ENCODE measurements at regions not wholly inside any gene's neighbourhood (a gene's known extent, or its start where the extent isn't known, plus 50 kb on each side); places are given as distances from the start of the nearest gene placed in this dataset.

GRCh38 chr20:11249683-11250082, 575.9 kb upstream of the JAG1 start:
- intact Hi-C loops (cut with DNase I): no loop called here
- no peak for DNase-seq
- 81 to 90% methylated on average over 2 of the region's 2 CpGs for WGBS, 2 donors
- H3K27ac ChIP-seq: no peak overlapping the region
- no peak for TF ChIP-seq POLR2A (IDR thresholded peaks at IDR 0.05)
- no peaks in the 10 kb centered on the region for H3K4me1 ChIP-seq
- no peak overlapping the region for H3K4me3 ChIP-seq
- H3K27me3 ChIP-seq: no peaks in the 10 kb centered on the region
- no peaks in the 10 kb centered on the region for H3K36me3 ChIP-seq
- H3K9me3 ChIP-seq: peaks cover 0 to 3% (median 0%) of the 10 kb centered on the region in 3 donors

- WGBS, 2 donors: 75 to 92% methylated on average over 1 of the region's 1 CpG
- Histone ChIP-seq H3K27me3 (no peaks in the 10 kb centered on the region), H3K27ac (no peak overlapping the region), H3K4me1 (no peaks in the 10 kb centered on the region), H3K9me3 (peaks cover 0 to 3% (median 3%) of the 10 kb centered on the region in 3 donors), H3K4me3 (no peak overlapping the region), H3K36me3 (no peaks in the 10 kb centered on the region)
- DNase-seq: no peak
- intact Hi-C loops (cut with DNase I): no loop called here
- no peak for TF ChIP-seq CTCF (IDR thresholded peaks at IDR 0.05)
- TF ChIP-seq POLR2A (IDR thresholded peaks at IDR 0.05): no peak
Observed at GRCh38 chr20:11252447-11252846, 578.6 kb upstream of the JAG1 start.

GRCh38 chr20:11255455-11255854, 581.7 kb upstream of the JAG1 start:
- Histone ChIP-seq H3K36me3 (no peaks in the 10 kb centered on the region), H3K27ac (no peak overlapping the region), H3K27me3 (no peaks in the 10 kb centered on the region), H3K4me1 (no peaks in the 10 kb centered on the region), H3K9me3 (peaks cover 0 to 5% (median 3%) of the 10 kb centered on the region in 3 donors), H3K4me3 (no peak overlapping the region)
- WGBS, 2 donors: 80 to 100% methylated on average over 1 of the region's 1 CpG
- no peak for DNase-seq
- no peak for TF ChIP-seq CTCF (IDR thresholded peaks at IDR 0.05)
- no peak for TF ChIP-seq POLR2A (IDR thresholded peaks at IDR 0.05)
- intact Hi-C loops (cut with DNase I): no loop called here

GRCh38 chr20:11255860-11256259, 582.1 kb upstream of the JAG1 start:
- intact Hi-C loops (cut with DNase I): no loop called here
- H3K27ac ChIP-seq: no peak overlapping the region
- peaks cover 0 to 5% (median 3%) of the 10 kb centered on the region in 3 donors for H3K9me3 ChIP-seq
- DNase-seq: no peak
- H3K4me1 ChIP-seq: no peaks in the 10 kb centered on the region
- no peaks in the 10 kb centered on the region for H3K36me3 ChIP-seq
- no peak for TF ChIP-seq CTCF (IDR thresholded peaks at IDR 0.05)
- TF ChIP-seq POLR2A (IDR thresholded peaks at IDR 0.05): no peak
- H3K27me3 ChIP-seq: no peaks in the 10 kb centered on the region
- no peak overlapping the region for H3K4me3 ChIP-seq

- WGBS, 2 donors: 84 to 95% methylated on average over 3 of the region's 3 CpGs
- Histone ChIP-seq H3K27ac (no peak overlapping the region), H3K36me3 (no peaks in the 10 kb centered on the region), H3K4me3 (no peak overlapping the region), H3K9me3 (peaks cover 0 to 5% (median 0%) of the 10 kb centered on the region in 3 donors), H3K4me1 (peaks cover 0 to 3% (median 0%) of the 10 kb centered on the region in 3 donors), H3K27me3 (no peaks in the 10 kb centered on the region)
- intact Hi-C loops (cut with DNase I): no loop called here
- no peak for TF ChIP-seq POLR2A (IDR thresholded peaks at IDR 0.05)
- no peak for TF ChIP-seq CTCF (IDR thresholded peaks at IDR 0.05)
- no peak for DNase-seq
Observed at GRCh38 chr20:11260611-11261010, 586.8 kb upstream of the JAG1 start.

- no peak for TF ChIP-seq POLR2A (IDR thresholded peaks at IDR 0.05)
- no peak for TF ChIP-seq CTCF (IDR thresholded peaks at IDR 0.05)
- no peak overlapping the region for H3K27ac ChIP-seq
- no peaks in the 10 kb centered on the region for H3K36me3 ChIP-seq
- H3K4me3 ChIP-seq: no peak overlapping the region
- peaks cover 0 to 5% (median 0%) of the 10 kb centered on the region in 3 donors for H3K9me3 ChIP-seq
- WGBS, 2 donors: 46 to 79% methylated on average over 2 of the region's 5 CpGs
- H3K4me1 ChIP-seq: peaks cover 0 to 5% (median under 1%) of the 10 kb centered on the region in 3 donors
- H3K27me3 ChIP-seq: no peaks in the 10 kb centered on the region
- DNase-seq: no peak
- intact Hi-C loops (cut with DNase I): no loop called here
Observed at GRCh38 chr20:11261533-11262000, 587.8 kb upstream of the JAG1 start.
